GM12864 (cell line): ENCODE measurements at regions not wholly inside any gene's neighbourhood (a gene's known extent, or its start where the extent isn't known, plus 50 kb on each side); places are given as distances from the start of the nearest gene placed in this dataset.

ENCODE experiments used
- DNase-seq: peaks from one replicate; pipeline ENCODE4 v3.0.0-alpha.2; 2011; ENCODE audit warnings: low read depth
- H3K4me3 ChIP-seq: 2 replicates; pipeline ENCODE4 v1.5.1; 2011; ENCODE audit warnings: mild to moderate bottlenecking, low read depth, low read length, control low read depth
- CTCF ChIP-seq: IDR thresholded peaks from 2 replicates; pipeline ENCODE4 v1.5.1; 2011; ENCODE audit warnings: low read depth, mild to moderate bottlenecking, moderate library complexity, low read length, control low read depth, inconsistent platforms; ENCODE audit errors: missing control alignments

- no peak overlapping the region for H3K4me3 ChIP-seq
- TF ChIP-seq CTCF, result no peak
- no peak for DNase-seq
Measured at GRCh38 chr5:67488885-67489284, 292.3 kb upstream of the CD180 start.

- no peak overlapping the region for H3K4me3 ChIP-seq
- no peak for TF ChIP-seq CTCF
- DNase-seq, result no peak
Measured at GRCh38 chr5:67487862-67488261, 291.3 kb upstream of the CD180 start.

GRCh38 chr5:67483453-67484030 lies 286.9 kb upstream of the CD180 start:
- no peak for DNase-seq
- TF ChIP-seq CTCF, result no peak
- H3K4me3 ChIP-seq, result no peak overlapping the region

GRCh38 chr5:67481362-67481761 lies 284.8 kb upstream of the CD180 start:
- no peak for TF ChIP-seq CTCF
- H3K4me3 ChIP-seq, result no peak overlapping the region
- no peak for DNase-seq

- no peak overlapping the region for H3K4me3 ChIP-seq
- no peak for TF ChIP-seq CTCF
- no peak for DNase-seq
Measured at GRCh38 chr5:67478337-67478736, 281.7 kb upstream of the CD180 start.

GRCh38 chr5:67476995-67477394 lies 280.4 kb upstream of the CD180 start:
- H3K4me3 ChIP-seq, result no peak overlapping the region
- DNase-seq, result no peak
- TF ChIP-seq CTCF, result no peak

GRCh38 chr5:67476531-67476930 lies 279.9 kb upstream of the CD180 start:
- no peak for TF ChIP-seq CTCF
- DNase-seq, result no peak
- H3K4me3 ChIP-seq, result no peak overlapping the region
